PC-3 (cell line): ENCODE measurements at regions not wholly inside any gene's neighbourhood (a gene's known extent, or its start where the extent isn't known, plus 50 kb on each side); places are given as distances from the start of the nearest gene placed in this dataset.

ENCODE experiments used
- ATAC-seq: fragments of 200-7000 bp; cut with Tn5 transposase; 2 replicates; pipeline ENCODE4 v1.9.1; 2020; ENCODE audit warnings: mild to moderate bottlenecking, moderate library complexity
- BruUV-seq: library from RNA; stranded (reverse); fragments of 400-500 nt; replicated peaks from 2 replicates; lab custom pipeline; 2021; lab: Mats Ljungman, UMichigan
- CTCF ChIA-PET: fragments of 300-600 bp; sonication (Branson Sonifier 250); formaldehyde crosslinking; loops from one replicate; lab custom pipeline; 2022; ENCODE audit warnings: antibody characterized with exemption; lab: Charles Lee
- POLR2A ChIA-PET: fragments of 300-600 bp; sonication (Branson Sonifier 250); formaldehyde crosslinking; loops from one replicate; lab custom pipeline; 2022; ENCODE audit warnings: antibody characterized with exemption; ENCODE audit not compliant: unreplicated experiment; lab: Charles Lee
- DNase-seq: peaks from one replicate; pipeline ENCODE4 v3.0.0-alpha.2; 2015
- H2AFZ ChIP-seq: fragments of 300-600 bp; sonication (generic); 2 replicates; pipeline ENCODE4 v1.6.0; 2016; ENCODE audit warnings: antibody characterized with exemption, low read length
- H3F3A ChIP-seq: fragments of 300-600 bp; sonication (generic); one replicate; pipeline ENCODE4 v1.6.0; 2017; ENCODE audit warnings: antibody characterized with exemption, low read length, control low read depth, mild to moderate bottlenecking; ENCODE audit not compliant: unreplicated experiment
- H3K27ac ChIP-seq: fragments of 300-600 bp; sonication (generic); 2 replicates; pipeline ENCODE4 v1.5.1; 2016; ENCODE audit warnings: mild to moderate bottlenecking, low read length
- H3K27me3 ChIP-seq: fragments of 300-600 bp; sonication (generic); 2 replicates; pipeline ENCODE4 v1.6.1; 2016; ENCODE audit warnings: low read length, mixed read lengths
- H3K36me3 ChIP-seq: fragments of 300-600 bp; sonication (generic); 2 replicates; pipeline ENCODE4 v1.6.1; 2016; ENCODE audit warnings: low read depth, mixed run types, low read length, mixed read lengths
- H3K4me1 ChIP-seq: fragments of 300-600 bp; sonication (generic); 2 replicates; pipeline ENCODE4 v1.5.1; 2016; ENCODE audit warnings: low read length; ENCODE audit not compliant: insufficient read depth
- H3K4me2 ChIP-seq: fragments of 300-600 bp; sonication (generic); 2 replicates; pipeline ENCODE4 v1.6.0; 2016; ENCODE audit warnings: low read length
- H3K4me3 ChIP-seq: fragments of 300-600 bp; sonication (generic); 2 replicates; pipeline ENCODE4 v1.5.1; 2016; ENCODE audit warnings: mild to moderate bottlenecking, low read length, mixed read lengths
- H3K79me2 ChIP-seq: fragments of 300-600 bp; sonication (generic); 2 replicates; pipeline ENCODE4 v1.6.1; 2017; ENCODE audit warnings: low read length, mixed read lengths
- H3K9ac ChIP-seq: fragments of 300-600 bp; sonication (generic); 2 replicates; pipeline ENCODE4 v1.6.0; 2016; ENCODE audit warnings: mild to moderate bottlenecking, low read length
- H3K9me2 ChIP-seq: fragments of 300-600 bp; sonication (generic); replicated peaks from 2 replicates; pipeline ENCODE4 v1.6.1; 2016; ENCODE audit warnings: mixed run types, low read length, mixed read lengths
- H3K9me3 ChIP-seq: fragments of 300-600 bp; sonication (generic); 2 replicates; pipeline ENCODE4 v1.6.1; 2016; ENCODE audit warnings: low read length, mixed read lengths
- H4K20me1 ChIP-seq: fragments of 300-600 bp; sonication (generic); 2 replicates; pipeline ENCODE4 v1.6.1; 2016; ENCODE audit warnings: low read length, mixed read lengths
- CTCF ChIP-seq: fragments of 300-600 bp; sonication (generic); conservative IDR thresholded peaks from 2 replicates; pipeline ENCODE4 v1.5.1; 2017; ENCODE audit warnings: antibody characterized with exemption, low read depth, mild to moderate bottlenecking, low read length
- EZH2 ChIP-seq: fragments of 300-600 bp; sonication (generic); IDR thresholded peaks from one replicate; pipeline ENCODE4 v1.6.1; 2017; ENCODE audit warnings: antibody characterized with exemption, mild to moderate bottlenecking, low read length; ENCODE audit not compliant: unreplicated experiment
- EZH2phosphoT487 ChIP-seq: fragments of 300-600 bp; sonication (generic); IDR thresholded peaks from 2 replicates; pipeline ENCODE4 v1.6.1; 2018; ENCODE audit warnings: mild to moderate bottlenecking, antibody characterized with exemption, low read length, borderline replicate concordance
- intact Hi-C: fragments of 100-400 bp; cut with micrococcal nuclease; formaldehyde crosslinking; loops from 2 replicates; pipeline ENCODE4 v1.9.0; 2023

GRCh38 chr1:175861626-175862367, 118.4 kb upstream of the TNR start:
- H3F3A ChIP-seq, result no peaks in the 10 kb centered on the region
- H3K9me2 ChIP-seq, result no peaks in the 10 kb centered on the region
- H3K4me2 ChIP-seq, result no peak overlapping the region
- CTCF ChIA-PET, result no interaction called here
- H3K4me3 ChIP-seq, result no peak overlapping the region
- intact Hi-C loops, result no loop called here
- no TSS peak for BruUV-seq
- no peaks in the 10 kb centered on the region for H3K36me3 ChIP-seq
- ATAC-seq (no peak), DNase-seq (no peak)
- TF ChIP-seq EZH2 (no peak), CTCF (no peak), EZH2phosphoT487 (no peak)
- H3K9me3 ChIP-seq, result no peaks in the 10 kb centered on the region
- no peak overlapping the region for H2AFZ ChIP-seq
- no peaks in the 10 kb centered on the region for H3K79me2 ChIP-seq
- H4K20me1 ChIP-seq, result no peaks in the 10 kb centered on the region
- no peak overlapping the region for H3K27ac ChIP-seq
- no peaks in the 10 kb centered on the region for H3K4me1 ChIP-seq
- H3K27me3 ChIP-seq, result peaks cover 23% of the 10 kb centered on the region
- H3K9ac ChIP-seq, result no peak overlapping the region
- POLR2A ChIA-PET, result no interaction called here

- Histone ChIP-seq H3K36me3 (no peaks in the 10 kb centered on the region), H3K9me2 (no peaks in the 10 kb centered on the region), H3K27me3 (peaks cover 38% of the 10 kb centered on the region), H3K4me3 (no peak overlapping the region), H3K9me3 (no peaks in the 10 kb centered on the region), H2AFZ (no peak overlapping the region), H3K4me2 (no peak overlapping the region), H3F3A (no peaks in the 10 kb centered on the region), H4K20me1 (no peaks in the 10 kb centered on the region), H3K4me1 (no peaks in the 10 kb centered on the region), H3K27ac (no peak overlapping the region), H3K9ac (no peak overlapping the region), H3K79me2 (no peaks in the 10 kb centered on the region)
- intact Hi-C loops, result no loop called here
- ChIA-PET CTCF (no interaction called here), POLR2A (no interaction called here)
- DNase-seq (no peak), ATAC-seq (no peak)
- TF ChIP-seq EZH2phosphoT487 (no peak), CTCF (no peak), EZH2 (no peak)
- BruUV-seq, result no TSS peak
Observed at GRCh38 chr1:175857756-175858155, 114.4 kb upstream of the TNR start.

- Histone ChIP-seq H4K20me1 (no peaks in the 10 kb centered on the region), H3K27me3 (peaks cover 32% of the 10 kb centered on the region), H3K4me2 (no peak overlapping the region), H3K9me2 (no peaks in the 10 kb centered on the region), H2AFZ (no peak overlapping the region), H3K9me3 (no peaks in the 10 kb centered on the region), H3K4me1 (no peaks in the 10 kb centered on the region), H3K9ac (no peak overlapping the region), H3K36me3 (no peaks in the 10 kb centered on the region), H3K4me3 (no peak overlapping the region), H3K27ac (no peak overlapping the region), H3F3A (no peaks in the 10 kb centered on the region), H3K79me2 (no peaks in the 10 kb centered on the region)
- DNase-seq (no peak), ATAC-seq (no peak)
- POLR2A ChIA-PET, result interaction anchor here (0.6 kb wide), 1 partner anchor 11 kb away, joined by 4 read pairs; no protein-coding TSS in a partner anchor
- CTCF ChIA-PET, result no interaction called here
- no TSS peak for BruUV-seq
- TF ChIP-seq EZH2phosphoT487 (no peak), CTCF (no peak), EZH2 (no peak)
- intact Hi-C loops, result no loop called here
Observed at GRCh38 chr1:175853681-175854080, 110.3 kb upstream of the TNR start.
